OCI-LY1 (cell line): ENCODE measurements at regions not wholly inside any gene's neighbourhood (a gene's known extent, or its start where the extent isn't known, plus 50 kb on each side); places are given as distances from the start of the nearest gene placed in this dataset.

Experiments
- EZH2 ChIP-seq: fragments of 200-600 bp; sonication (generic), shearing (Covaris generic); IDR thresholded peaks from 2 replicates; pipeline ENCODE4 v1.8.0; 2017; ENCODE audit warnings: borderline replicate concordance, mixed run types, mild to moderate bottlenecking, antibody characterized with exemption, low read length, moderate library complexity, mixed read lengths
- TF ChIP-seq, protein P1 (sequence below): fragments of 200-600 bp; sonication (generic), shearing (Covaris generic); IDR thresholded peaks from 2 replicates; pipeline ENCODE4 v1.5.1; 2017; ENCODE audit warnings: mild to moderate bottlenecking, antibody characterized with exemption, low read length, moderate library complexity, mixed read lengths

- TF ChIP-seq EZH2: no peak
- TF ChIP-seq, protein P1, sequence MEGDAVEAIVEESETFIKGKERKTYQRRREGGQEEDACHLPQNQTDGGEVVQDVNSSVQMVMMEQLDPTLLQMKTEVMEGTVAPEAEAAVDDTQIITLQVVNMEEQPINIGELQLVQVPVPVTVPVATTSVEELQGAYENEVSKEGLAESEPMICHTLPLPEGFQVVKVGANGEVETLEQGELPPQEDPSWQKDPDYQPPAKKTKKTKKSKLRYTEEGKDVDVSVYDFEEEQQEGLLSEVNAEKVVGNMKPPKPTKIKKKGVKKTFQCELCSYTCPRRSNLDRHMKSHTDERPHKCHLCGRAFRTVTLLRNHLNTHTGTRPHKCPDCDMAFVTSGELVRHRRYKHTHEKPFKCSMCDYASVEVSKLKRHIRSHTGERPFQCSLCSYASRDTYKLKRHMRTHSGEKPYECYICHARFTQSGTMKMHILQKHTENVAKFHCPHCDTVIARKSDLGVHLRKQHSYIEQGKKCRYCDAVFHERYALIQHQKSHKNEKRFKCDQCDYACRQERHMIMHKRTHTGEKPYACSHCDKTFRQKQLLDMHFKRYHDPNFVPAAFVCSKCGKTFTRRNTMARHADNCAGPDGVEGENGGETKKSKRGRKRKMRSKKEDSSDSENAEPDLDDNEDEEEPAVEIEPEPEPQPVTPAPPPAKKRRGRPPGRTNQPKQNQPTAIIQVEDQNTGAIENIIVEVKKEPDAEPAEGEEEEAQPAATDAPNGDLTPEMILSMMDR: no peak
These were observed 83.6 kb upstream of the ZNF423 start for GRCh38 chr16:49939495-49939894.
